Activated CD8-positive, alpha-beta memory T cell treated with anti-CD3 and anti-CD28 coated beads, Interleukin-2, amount 50 U/mL, for 24 hours (primary cell): ENCODE measurements at regions not wholly inside any gene's neighbourhood (a gene's known extent, or its start where the extent isn't known, plus 50 kb on each side); places are given as distances from the start of the nearest gene placed in this dataset.

Experiments
- DNase-seq: peaks from one replicate; pipeline ENCODE4 v3.0.0-alpha.2; 2020; ENCODE audit errors: extremely low read depth

DNA sequence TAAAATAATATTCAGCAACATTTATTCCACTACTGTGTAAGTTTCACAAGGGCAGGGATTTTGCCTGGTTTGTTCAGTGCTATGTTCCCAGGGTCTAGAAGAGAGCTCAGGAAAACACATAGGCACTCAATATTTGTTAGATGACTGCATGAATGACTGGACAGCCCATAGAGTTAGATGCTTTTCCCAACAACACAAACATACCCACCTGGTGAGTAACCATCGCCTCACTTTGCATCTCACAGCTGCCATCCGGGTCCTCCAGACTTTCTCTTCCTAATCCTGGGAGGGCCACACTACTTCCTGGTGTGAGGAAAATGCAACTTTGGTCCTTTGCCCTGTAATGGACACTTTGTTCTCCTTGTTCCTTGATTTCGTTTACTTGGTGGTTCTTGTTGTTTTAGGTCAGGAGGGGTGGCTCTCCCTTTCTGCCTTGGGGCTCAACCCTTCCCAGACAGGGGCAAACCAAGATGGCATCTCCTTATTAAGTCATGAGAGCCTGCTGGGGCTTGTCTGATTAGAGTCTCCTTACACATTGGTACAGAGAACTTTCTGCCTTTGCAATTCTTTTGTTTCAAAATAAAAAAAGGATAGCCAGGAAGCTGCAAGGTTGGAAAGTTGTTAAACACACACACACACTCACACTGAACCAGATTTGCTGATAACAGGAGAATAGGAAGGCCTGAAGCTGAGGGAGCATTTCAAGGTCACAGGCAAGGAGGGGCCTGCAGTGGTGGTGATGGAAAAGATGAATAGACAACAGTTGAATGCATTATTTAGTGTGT lies 190.6 kb downstream of the MID1IP1 start:
- DNase-seq: no peak

- DNase-seq: no peak
Observed at GRCh38 chrX:38992441-38993096, 191.3 kb downstream of the MID1IP1 start.

DNA sequence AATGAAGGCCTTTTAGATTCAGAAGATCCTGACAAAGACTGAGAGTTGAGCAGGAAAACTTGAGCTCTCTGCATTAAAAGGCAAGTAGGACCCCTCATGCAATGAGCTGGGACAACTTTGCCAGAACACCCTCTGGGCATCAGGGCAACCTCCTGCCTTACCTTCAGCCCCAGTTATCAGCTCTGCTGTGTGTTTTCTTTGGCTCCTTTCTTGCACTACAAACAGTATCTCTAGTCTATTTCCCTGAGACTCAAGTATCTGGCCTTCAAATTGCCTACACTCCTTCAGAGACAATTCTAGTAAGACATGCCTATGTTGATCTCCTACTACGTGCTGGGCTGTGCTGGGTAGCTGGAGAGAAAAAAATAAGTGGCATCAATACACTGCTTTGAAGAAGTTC lies 192.2 kb downstream of the MID1IP1 start:
- no peak for DNase-seq

- DNase-seq: no peak
Observed at GRCh38 chrX:38999099-38999498, 197.8 kb downstream of the MID1IP1 start.

DNA sequence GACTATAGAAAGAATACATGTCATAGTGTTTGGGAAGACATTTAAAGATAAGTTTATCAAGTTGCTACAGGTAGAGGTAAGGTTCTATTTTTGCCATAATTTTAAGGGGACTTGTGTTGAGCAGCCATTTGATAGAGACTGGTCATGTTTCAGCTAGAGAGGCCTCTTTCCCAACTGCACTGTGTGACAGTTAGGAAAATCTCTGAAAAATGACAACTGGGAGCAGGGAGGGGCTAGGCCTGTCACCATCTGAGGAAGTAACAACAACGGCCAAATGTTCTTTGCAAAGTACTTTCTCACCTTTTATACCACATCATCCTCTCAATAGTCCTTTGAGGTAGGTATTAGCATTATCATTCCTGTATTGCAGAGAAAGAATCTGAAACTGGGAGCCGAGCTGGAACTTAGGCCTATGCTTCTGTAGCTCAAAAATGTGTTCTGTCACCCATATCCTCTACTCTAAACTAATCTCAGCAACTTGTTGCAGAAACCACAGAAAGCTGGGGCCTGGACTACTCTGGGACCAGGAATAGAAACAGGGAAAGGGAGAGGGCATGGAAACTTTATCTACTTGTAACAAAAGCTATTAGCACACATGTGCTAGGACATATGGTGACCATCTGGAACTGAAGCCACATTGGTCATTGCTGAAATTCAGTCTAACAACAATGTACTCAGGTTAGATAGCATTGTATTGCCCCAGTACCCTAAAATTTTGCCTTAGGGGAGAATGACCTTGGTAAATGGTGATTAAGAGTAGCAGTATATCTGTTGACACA lies 198.9 kb downstream of the MID1IP1 start:
- DNase-seq: no peak

- DNase-seq: no peak
Observed at GRCh38 chrX:39000802-39001201, 199.5 kb downstream of the MID1IP1 start.

GRCh38 chrX:39002466-39002865 lies 201.2 kb downstream of the MID1IP1 start:
- DNase-seq: no peak

GRCh38 chrX:39008549-39008948 lies 207.3 kb downstream of the MID1IP1 start:
- DNase-seq: no peak

DNA sequence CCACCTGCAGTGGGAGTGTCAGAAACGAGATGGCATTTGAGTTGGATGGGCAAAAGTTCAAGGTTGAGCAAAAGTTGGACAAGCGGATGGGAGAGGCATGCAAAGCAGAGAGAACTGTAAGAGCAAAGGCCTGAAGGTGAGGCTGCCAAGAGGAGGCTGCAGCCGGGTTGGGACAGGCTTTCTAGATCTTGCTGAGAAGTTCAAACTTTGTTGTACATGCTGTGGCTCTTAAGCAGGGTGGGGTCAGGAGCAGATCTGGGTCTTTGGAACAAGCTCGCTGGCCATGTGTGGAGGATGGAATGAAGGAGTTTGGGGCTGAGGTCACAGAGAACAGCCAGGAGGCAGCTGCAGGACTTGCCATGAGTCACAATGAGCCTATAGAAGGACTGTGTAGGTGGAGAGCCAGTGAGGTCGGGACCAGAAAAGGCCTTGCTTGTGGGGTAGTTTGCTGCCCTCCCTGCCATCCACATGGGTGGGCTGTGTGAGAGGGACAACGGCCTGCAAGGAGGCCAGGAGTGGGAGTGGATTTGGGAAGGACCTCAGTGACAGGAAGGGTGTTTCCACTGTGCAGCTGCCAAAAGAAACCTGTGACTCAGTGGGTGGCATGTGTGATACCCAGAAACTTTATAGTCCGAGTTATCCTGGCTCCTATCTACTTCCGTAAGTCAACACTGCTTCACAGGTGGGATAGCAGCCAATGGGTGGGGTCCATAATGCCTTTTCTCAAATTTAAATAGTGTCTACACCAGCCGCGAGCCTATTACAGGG lies 210.4 kb downstream of the MID1IP1 start:
- DNase-seq: no peak

DNA sequence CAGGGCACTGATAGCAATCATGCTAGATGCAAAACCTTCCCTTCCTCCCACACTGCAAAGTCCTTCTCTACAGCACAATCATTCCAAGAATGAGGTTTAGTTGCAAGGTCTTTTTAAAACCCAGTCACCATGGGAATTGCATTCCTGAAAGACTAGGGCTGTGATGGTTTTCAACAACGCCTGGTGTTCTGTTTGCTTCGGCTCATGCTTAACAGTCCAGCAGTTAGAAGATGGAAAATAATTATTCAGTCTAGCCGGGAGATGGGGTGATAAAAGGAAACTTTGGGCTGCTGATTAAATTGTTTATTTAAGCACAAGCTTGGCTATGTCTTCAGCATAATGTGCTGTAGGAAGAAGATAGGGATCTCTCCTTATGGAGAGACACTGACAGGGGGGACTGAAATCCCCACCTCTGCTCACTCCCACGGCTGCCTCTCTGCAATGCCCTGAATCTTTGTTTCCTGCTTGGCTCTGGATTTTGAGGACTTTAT lies 211.4 kb downstream of the MID1IP1 start:
- DNase-seq: no peak

DNA sequence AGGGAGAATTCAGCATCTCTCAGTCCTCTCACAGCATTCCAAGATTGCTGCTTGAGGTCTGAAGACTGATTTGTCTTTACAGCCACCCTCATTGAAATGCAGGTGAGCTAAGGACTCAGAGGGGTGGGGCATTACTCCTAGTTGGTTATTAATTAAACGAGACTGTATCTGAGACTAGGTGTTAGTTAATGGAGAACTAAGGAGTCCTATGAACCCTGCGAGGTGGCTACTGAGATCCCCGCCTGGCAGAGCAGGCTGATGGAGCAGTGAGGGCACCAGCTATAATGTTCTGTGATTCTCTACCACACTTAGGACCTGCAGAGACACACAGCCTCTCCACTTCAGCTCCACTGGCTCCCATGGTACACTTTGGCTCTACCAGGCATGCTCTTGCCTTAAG lies 215.3 kb downstream of the MID1IP1 start:
- no peak for DNase-seq

DNA sequence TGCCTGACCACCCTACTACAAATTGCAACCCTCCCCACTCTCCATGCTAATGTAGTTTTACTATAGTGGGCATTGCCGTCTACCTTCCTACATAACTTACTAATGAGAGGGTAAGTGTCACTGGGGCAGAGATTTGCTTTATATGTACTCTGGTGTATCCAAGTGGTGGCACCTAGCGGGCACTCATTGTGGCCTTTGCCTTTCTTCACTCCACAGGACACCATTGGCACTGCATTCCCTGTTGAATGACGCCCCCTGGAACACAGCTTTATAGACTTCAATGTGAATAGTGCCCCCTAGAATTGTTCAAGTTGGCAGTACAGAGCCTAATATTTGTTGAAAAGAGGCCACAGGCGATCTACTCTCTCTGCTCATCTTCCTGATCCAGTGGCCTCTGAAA lies 215.8 kb downstream of the MID1IP1 start:
- no peak for DNase-seq

GRCh38 chrX:39017716-39018115 lies 216.5 kb downstream of the MID1IP1 start:
- DNase-seq: no peak

GRCh38 chrX:39018541-39018940 lies 217.3 kb downstream of the MID1IP1 start:
- DNase-seq: no peak

- DNase-seq: no peak
Observed at GRCh38 chrX:39019056-39019455, 217.8 kb downstream of the MID1IP1 start.

GRCh38 chrX:39020051-39020669 lies 218.9 kb downstream of the MID1IP1 start:
- DNase-seq: no peak

GRCh38 chrX:39022106-39022505 lies 220.8 kb downstream of the MID1IP1 start:
- no peak for DNase-seq

GRCh38 chrX:39029221-39029620 lies 228.0 kb downstream of the MID1IP1 start:
- no peak for DNase-seq

GRCh38 chrX:39030636-39031035 lies 229.4 kb downstream of the MID1IP1 start:
- no peak for DNase-seq

GRCh38 chrX:39039890-39040289 lies 238.6 kb downstream of the MID1IP1 start:
- no peak for DNase-seq

DNA sequence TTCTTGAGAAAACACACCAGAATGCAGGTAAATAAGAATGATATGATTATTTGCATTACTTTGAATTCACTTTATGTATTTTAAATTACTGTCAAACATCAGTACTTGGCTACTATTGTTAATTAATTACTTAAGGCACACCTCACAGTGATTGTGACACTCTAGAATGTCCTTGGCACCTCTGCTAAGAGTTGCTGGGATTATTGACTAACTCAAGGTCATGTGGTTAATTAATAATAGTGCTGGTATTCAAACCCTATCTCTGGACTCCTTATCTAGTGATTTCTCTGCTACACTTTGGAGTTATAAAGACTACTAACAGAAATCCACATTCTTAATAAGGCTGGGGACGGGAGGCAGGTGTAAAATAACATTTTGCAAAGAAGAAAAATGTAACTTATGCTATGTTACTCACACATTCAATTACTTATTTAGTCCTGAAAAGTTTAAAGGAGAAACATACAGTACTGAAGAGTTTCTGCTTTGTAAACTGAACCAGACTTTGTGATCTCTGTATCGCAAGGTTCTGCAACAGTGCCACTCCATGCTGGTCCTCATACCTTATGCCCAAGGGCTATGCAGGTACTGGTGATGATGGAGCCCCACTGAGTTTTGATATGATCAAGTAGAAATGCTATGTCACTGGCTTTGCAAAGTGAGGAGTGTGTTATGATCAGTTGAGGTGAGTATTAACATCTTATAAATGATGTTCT lies 242.7 kb downstream of the MID1IP1 start:
- no peak for DNase-seq
